ENCODE measurements at regions not wholly inside any gene's neighbourhood (a gene's known extent, or its start where the extent isn't known, plus 50 kb on each side); places are given as distances from the start of the nearest gene placed in this dataset.

GRCh38 chr2:240351088-240351741, 84.2 kb upstream of the GPC1 start:
- no peak overlapping the region for H3K4me3 Mint-ChIP-seq
- no peaks in the 10 kb centered on the region for H3K4me1 Mint-ChIP-seq
- H3K36me3 Mint-ChIP-seq, result no peaks in the 10 kb centered on the region
- H3K9me3 Mint-ChIP-seq, result no peaks in the 10 kb centered on the region
- peaks cover 3% of the 10 kb centered on the region for H3K27me3 Mint-ChIP-seq
- no peak overlapping the region for H3K27ac Mint-ChIP-seq

DNA sequence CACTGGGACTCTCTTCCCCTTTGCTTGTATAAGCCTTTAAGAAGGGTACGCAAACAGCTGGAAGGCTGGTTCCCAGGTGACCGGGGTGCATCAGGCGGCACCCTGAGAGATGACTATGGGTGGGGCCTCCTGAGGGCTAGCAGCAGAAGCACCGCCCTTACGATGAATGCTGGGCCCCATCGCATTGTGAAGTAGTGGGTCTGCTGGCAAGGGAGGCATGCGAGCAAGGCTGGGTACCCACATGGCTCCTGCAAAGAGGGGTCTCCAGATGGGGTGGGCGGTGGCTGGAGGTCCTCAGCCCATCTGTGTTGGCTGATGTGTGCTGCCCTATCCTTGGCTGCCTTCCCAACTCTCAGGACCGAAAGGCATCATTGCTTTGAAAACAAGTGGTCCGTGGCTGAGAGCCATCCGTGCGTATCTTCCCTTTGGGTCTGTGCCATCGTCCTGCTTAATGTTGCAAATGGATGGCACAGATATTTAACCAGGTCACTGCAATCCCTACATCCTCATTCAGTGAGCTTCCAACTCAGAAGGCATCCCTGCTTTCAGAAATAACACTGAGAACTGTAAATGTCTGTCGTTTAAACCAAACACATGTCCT, 83.5 kb upstream of the GPC1 start:
- no peaks in the 10 kb centered on the region for H3K36me3 Mint-ChIP-seq
- peaks cover 3% of the 10 kb centered on the region for H3K27me3 Mint-ChIP-seq
- H3K4me3 Mint-ChIP-seq, result no peak overlapping the region
- no peak overlapping the region for H3K27ac Mint-ChIP-seq
- no peaks in the 10 kb centered on the region for H3K4me1 Mint-ChIP-seq
- no peaks in the 10 kb centered on the region for H3K9me3 Mint-ChIP-seq

DNA sequence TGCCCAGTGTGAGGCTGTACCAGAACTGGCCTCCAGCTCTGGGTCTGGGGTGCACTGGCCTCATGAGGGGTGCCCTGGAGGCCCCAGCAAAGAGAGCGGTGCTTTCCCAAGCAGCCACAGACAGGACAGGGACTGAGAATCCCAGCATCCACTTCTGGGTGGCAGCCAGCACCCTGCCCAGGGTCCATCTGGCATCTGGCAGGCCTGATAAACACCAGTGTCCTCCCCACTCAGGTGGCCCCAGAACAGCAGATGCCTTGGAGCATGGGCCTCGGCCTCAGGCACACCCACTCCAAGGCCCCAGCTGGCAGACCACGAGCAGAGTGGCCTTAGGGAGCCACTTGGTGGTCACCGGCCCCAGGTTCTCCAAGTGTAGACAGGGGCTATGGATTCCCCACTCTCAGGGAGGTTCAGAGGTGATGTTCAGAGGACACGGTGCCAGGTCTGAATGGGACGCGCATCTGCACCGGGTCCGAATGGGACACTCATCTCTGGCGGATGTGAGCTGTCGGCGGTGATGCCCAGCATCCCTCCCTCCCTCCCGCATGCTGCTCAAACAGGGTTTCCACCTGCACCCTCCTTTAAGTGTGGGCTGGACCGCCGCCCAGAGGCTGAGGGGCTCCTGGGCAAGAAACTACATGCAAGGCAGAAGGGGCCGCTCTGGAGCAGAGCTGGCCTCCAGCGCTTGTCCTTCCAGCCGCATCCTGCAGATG, 82.2 kb upstream of the GPC1 start:
- Mint-ChIP-seq H3K36me3 (no peaks in the 10 kb centered on the region), H3K9me3 (no peaks in the 10 kb centered on the region), H3K27ac (no peak overlapping the region), H3K27me3 (peaks cover 3% of the 10 kb centered on the region), H3K4me1 (no peaks in the 10 kb centered on the region), H3K4me3 (no peak overlapping the region)

DNA sequence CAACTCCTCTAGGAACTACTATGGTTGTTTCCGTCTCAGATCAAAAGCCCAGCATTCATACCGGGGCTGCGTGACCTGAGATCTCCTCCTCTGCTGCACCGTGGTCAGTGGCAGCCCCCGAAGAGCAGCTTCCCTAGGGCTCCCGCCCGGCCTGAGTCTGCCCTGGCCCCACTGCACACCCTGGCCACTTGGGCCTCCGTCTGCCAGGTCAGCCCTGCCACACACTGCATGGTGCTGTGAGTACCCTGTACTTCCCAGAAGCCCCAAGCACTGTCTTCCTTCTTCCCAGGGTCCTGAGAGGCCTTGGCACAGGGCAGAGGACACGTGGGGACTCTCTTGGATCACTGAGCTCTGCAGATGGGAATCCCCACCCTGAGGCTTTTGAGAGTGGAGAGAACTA, 81.5 kb upstream of the GPC1 start:
- Mint-ChIP-seq H3K4me1 (no peaks in the 10 kb centered on the region), H3K27me3 (peaks cover 3% of the 10 kb centered on the region), H3K27ac (no peak overlapping the region), H3K4me3 (no peak overlapping the region), H3K9me3 (no peaks in the 10 kb centered on the region), H3K36me3 (no peaks in the 10 kb centered on the region)

- Mint-ChIP-seq H3K9me3 (no peaks in the 10 kb centered on the region), H3K4me3 (no peak overlapping the region), H3K27ac (peak overlapping the region in 1 of 3 donors; percentile 27), H3K27me3 (peaks cover 3% of the 10 kb centered on the region), H3K36me3 (no peaks in the 10 kb centered on the region), H3K4me1 (no peaks in the 10 kb centered on the region)
These were observed 80.2 kb upstream of the GPC1 start for GRCh38 chr2:240355001-240355891.

- H3K9me3 Mint-ChIP-seq, result peaks cover 2 to 6% (median 4%) of the 10 kb centered on the region in 3 donors
- no peaks in the 10 kb centered on the region for H3K4me1 Mint-ChIP-seq
- peak overlapping the region in 1 of 3 donors; percentile 87 for H3K27ac Mint-ChIP-seq
- no peaks in the 10 kb centered on the region for H3K36me3 Mint-ChIP-seq
- H3K27me3 Mint-ChIP-seq, result peaks cover 2% of the 10 kb centered on the region
- H3K4me3 Mint-ChIP-seq, result no peak overlapping the region
These were observed 79.5 kb upstream of the GPC1 start for GRCh38 chr2:240355962-240356361.

DNA sequence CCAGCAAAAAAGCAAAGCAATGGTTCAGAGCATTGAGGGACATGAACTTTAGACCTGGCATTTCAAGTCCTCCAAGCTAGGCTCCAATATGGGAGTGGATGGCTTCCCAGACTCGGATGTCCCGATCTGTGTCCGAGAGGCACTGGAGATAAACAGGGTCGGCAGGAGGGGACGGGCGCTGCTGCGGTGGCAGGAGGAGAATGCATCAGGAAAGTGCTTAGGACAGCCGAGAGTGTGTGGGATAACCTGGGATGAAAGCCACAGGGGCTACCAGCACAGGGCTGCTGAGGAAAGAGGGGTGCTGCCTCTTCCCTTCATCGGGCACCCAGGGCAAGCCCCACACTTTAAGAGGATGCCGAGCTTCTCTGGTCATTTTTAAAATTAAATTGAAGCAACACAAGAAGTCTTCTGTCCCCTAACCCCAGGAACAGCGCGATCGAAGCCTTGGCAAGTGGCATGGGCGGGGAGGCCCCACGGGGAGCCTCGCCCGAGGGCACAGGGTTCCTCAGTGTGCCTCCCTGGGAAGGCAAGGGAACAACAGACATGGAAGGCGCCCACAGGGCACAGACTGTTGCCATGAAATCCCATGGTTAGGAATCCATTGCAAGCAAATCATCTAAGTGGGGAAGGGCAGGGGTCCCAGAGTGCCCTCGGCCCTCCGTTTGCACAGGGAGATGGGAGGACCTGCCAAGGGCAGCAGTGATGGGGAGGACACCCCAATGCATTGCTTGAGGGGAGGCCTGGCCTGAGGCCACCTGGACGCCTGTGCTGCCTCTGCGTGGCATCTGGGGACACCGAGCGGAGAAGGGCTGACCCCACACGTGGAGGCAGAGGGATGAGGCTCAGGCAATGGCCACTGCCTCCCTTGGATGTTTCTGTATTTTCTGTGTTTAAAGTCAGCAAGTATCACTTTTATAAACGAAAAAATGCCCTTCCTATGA, 78.5 kb upstream of the GPC1 start:
- Mint-ChIP-seq H3K36me3 (no peaks in the 10 kb centered on the region), H3K4me1 (no peaks in the 10 kb centered on the region), H3K27me3 (peaks cover 2% of the 10 kb centered on the region), H3K9me3 (peaks cover 2 to 14% (median 8%) of the 10 kb centered on the region in 3 donors), H3K4me3 (no peak overlapping the region), H3K27ac (no peak overlapping the region)

DNA sequence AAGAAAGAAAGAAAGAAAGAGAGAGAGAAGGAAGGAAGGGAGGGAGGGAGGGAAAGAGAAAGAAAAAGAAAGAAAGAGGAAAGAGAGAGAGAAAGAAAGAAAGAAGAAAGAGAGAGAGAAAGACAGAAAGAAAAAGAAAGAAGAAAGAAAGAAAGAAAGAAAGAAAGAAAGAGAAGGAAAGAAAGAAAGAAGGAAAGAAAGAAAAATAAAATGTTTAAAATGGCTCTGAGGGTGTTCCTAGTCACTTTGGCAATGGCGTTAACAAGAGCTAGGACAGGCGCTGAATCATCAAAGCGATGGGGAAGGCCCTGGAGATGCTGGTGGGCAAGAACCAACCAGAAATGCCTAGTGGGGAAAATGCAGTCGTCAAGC, 77.8 kb upstream of the GPC1 start:
- Mint-ChIP-seq H3K4me1 (no peaks in the 10 kb centered on the region), H3K27me3 (peaks cover 2% of the 10 kb centered on the region), H3K27ac (no peak overlapping the region), H3K9me3 (peaks cover 2 to 14% (median 10%) of the 10 kb centered on the region in 3 donors), H3K4me3 (no peak overlapping the region), H3K36me3 (no peaks in the 10 kb centered on the region)

- Mint-ChIP-seq H3K27me3 (peaks cover 2% of the 10 kb centered on the region), H3K36me3 (no peaks in the 10 kb centered on the region), H3K4me3 (no peak overlapping the region), H3K9me3 (peaks cover 2 to 14% (median 10%) of the 10 kb centered on the region in 3 donors), H3K4me1 (no peaks in the 10 kb centered on the region), H3K27ac (no peak overlapping the region)
These were observed 77.4 kb upstream of the GPC1 start for GRCh38 chr2:240358080-240358479.

GRCh38 chr2:240358821-240359397, 76.6 kb upstream of the GPC1 start:
- H3K4me1 Mint-ChIP-seq, result no peaks in the 10 kb centered on the region
- H3K4me3 Mint-ChIP-seq, result no peak overlapping the region
- peaks cover 2% of the 10 kb centered on the region for H3K27me3 Mint-ChIP-seq

GRCh38 chr2:240359695-240360094, 75.8 kb upstream of the GPC1 start:
- no peak overlapping the region for H3K27ac Mint-ChIP-seq
- no peaks in the 10 kb centered on the region for H3K4me1 Mint-ChIP-seq
- H3K4me3 Mint-ChIP-seq, result no peak overlapping the region
- H3K36me3 Mint-ChIP-seq, result no peaks in the 10 kb centered on the region
- H3K27me3 Mint-ChIP-seq, result peaks cover 2% of the 10 kb centered on the region
- peaks cover 2 to 14% (median 10%) of the 10 kb centered on the region in 3 donors for H3K9me3 Mint-ChIP-seq

More at GRCh38 chr2:240358821-240359397, 76.6 kb upstream of the GPC1 start:
- Mint-ChIP-seq H3K27ac (no peak overlapping the region), H3K36me3 (no peaks in the 10 kb centered on the region), H3K9me3 (peaks cover 2 to 14% (median 10%) of the 10 kb centered on the region in 3 donors)

GRCh38 chr2:240360645-240361475, 74.6 kb upstream of the GPC1 start:
- Mint-ChIP-seq H3K4me3 (peak overlapping the region in 1 of 4 donors; percentile 63), H3K27ac (no peak overlapping the region), H3K4me1 (no peaks in the 10 kb centered on the region), H3K27me3 (no peaks in the 10 kb centered on the region), H3K36me3 (no peaks in the 10 kb centered on the region), H3K9me3 (peaks cover 2 to 14% (median 10%) of the 10 kb centered on the region in 3 donors)

GRCh38 chr2:240362216-240362755, 73.2 kb upstream of the GPC1 start:
- no peaks in the 10 kb centered on the region for H3K4me1 Mint-ChIP-seq
- no peaks in the 10 kb centered on the region for H3K36me3 Mint-ChIP-seq
- no peak overlapping the region for H3K4me3 Mint-ChIP-seq
- H3K27me3 Mint-ChIP-seq, result no peaks in the 10 kb centered on the region
- H3K27ac Mint-ChIP-seq, result no peak overlapping the region
- peaks cover 2 to 14% (median 10%) of the 10 kb centered on the region in 3 donors for H3K9me3 Mint-ChIP-seq
